GM20000 (cell line): ENCODE measurements at regions not wholly inside any gene's neighbourhood (a gene's known extent, or its start where the extent isn't known, plus 50 kb on each side); places are given as distances from the start of the nearest gene placed in this dataset.
"Not testable (repeated sequence)": the region's sequence is repeated elsewhere in the genome, so short reads cannot be mapped to it uniquely, and the experiment has no call there.

Source experiments
- DNase-seq: peaks from one replicate; pipeline ENCODE4 v3.0.0; 2012; ENCODE audit warnings: low spot score
- TF ChIP-seq, protein P1 (sequence below): IDR thresholded peaks from 2 replicates; pipeline ENCODE4 v1.5.1; 2012; ENCODE audit warnings: mild to moderate bottlenecking, control low read depth; ENCODE audit errors: extremely low read depth, missing control alignments

DNA sequence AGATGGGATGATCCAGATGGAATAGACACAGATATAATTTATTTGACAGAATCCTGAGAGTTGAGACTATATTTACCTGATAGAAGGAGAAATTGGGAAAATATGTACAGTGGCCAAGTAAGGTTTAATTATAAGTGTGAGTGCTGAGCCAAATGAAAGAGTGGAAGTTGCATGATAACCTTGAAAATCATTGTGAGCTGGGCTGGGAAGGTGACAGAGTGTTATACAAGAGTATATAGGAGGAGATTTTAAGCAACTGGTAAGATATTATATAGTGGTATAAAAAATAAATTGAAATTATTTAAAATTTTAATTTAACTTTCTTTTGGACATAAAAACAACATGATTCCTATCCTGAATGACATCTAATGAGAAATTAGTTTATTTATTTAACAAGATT, 340.8 kb downstream of the NUP35 start:
- DNase-seq = no peak

DNA sequence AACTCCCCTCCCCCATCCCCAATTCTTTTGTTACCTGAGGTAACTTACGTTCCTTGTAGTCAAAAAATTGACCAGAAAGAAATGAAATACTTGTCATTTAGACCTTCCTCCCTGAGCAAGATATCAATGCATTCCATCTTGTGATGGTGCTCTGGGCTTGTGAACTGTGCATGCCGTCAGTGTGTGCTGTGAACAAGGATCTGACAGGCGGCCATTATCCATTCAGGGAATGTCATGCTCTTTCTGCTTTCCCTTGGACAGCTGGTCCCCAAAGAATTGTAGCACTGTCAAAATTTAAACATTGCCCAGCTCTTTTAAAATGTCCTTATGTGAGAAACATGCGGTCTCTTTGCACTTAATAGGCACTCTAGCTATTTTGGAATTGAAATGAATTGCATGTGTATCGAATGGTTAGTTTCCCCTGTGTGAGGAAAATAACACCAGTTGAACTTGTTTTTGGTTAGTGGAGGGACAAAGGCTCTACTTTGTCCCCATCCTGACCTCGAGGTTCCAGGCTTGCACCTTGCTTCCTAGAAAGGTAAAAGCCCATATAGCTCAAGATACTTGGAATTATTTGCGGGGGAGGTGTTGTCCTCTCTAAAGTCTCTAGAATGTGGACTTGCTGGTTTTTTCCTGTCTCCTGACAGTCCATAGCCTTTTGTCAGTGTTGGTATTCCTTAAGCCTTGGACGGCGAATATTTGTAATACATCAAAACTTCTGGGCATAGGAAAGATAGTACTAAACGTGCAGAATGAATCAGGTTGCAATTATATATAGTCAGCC, 350.9 kb downstream of the NUP35 start:
- DNase-seq = no peak
- TF ChIP-seq, protein P1, sequence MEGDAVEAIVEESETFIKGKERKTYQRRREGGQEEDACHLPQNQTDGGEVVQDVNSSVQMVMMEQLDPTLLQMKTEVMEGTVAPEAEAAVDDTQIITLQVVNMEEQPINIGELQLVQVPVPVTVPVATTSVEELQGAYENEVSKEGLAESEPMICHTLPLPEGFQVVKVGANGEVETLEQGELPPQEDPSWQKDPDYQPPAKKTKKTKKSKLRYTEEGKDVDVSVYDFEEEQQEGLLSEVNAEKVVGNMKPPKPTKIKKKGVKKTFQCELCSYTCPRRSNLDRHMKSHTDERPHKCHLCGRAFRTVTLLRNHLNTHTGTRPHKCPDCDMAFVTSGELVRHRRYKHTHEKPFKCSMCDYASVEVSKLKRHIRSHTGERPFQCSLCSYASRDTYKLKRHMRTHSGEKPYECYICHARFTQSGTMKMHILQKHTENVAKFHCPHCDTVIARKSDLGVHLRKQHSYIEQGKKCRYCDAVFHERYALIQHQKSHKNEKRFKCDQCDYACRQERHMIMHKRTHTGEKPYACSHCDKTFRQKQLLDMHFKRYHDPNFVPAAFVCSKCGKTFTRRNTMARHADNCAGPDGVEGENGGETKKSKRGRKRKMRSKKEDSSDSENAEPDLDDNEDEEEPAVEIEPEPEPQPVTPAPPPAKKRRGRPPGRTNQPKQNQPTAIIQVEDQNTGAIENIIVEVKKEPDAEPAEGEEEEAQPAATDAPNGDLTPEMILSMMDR = no peak

More for the DNA sequence above, 340.8 kb downstream of the NUP35 start:
- TF ChIP-seq, protein P1 = no peak

DNA sequence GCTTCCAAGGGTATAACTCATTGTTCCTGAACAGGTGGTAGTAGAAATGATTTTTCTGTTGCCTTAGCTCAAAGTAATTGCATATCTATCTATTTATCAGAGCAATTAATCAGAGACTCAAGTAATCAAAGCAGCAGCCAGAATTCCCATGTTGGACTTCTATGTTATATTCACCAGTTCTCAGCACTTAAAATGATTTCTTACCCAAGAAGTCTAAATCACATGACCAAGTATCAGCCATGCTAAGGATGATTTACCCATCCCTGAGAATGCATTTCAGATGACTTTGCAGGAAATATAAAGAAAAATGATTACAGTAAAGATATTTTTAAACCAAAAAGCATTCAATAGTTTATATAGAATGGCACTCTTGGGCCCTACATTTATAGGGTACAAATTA, 352.2 kb downstream of the NUP35 start:
- no peak for DNase-seq
- TF ChIP-seq, protein P1 = no peak

DNA sequence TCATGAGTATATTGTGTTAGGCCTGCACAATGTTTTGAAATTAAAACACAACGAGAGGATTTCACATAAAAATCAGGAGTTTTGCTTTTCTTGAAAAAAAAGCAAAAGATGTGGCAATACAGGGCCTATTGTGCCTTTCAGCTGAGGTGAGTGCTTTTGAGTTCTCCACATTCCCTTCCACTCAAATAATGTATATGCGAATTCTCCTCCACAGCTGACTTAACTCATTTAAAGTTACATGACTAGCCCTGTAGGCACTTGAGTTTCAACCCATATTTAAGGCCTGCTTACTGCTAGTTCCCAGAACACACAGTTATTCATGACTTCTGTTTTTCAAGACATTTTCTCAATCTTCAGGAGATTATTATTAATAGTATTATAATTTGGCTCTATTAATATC, 353.1 kb downstream of the NUP35 start:
- TF ChIP-seq, protein P1 = no peak
- no peak for DNase-seq

DNA sequence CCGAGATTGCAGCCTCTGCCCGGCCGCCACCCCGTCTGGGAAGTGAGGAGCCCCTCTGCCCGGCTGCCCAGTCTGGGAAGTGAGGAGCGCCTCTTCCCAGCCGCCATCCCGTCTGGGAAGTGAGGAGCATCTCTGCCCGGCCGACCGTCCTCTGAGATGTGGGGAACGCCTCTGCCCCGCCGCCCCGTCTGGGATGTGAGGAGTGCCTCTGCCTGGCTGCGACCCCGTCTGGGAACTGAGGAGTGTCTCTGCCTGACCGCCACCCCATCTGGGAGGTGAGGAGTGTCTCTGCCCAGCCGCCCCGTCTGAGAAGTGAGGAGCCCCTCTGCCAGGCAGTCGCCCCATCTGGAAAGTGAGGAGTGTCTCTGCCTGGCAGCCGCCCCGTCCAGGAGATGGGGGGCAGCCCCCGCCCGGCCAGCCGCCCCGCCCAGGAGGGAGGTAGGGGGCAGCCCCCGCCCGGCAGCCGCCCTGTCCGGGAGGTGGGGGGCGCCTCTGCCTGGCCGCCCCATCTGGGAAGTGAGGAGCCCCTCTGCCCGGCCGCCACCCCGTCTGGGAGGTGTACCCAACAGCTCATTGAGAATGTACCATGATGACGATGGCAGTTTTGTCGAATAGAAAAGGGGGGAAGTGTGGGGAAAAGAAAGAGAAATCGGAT, 354.8 kb downstream of the NUP35 start:
- not testable (repeated sequence) for DNase-seq

DNA sequence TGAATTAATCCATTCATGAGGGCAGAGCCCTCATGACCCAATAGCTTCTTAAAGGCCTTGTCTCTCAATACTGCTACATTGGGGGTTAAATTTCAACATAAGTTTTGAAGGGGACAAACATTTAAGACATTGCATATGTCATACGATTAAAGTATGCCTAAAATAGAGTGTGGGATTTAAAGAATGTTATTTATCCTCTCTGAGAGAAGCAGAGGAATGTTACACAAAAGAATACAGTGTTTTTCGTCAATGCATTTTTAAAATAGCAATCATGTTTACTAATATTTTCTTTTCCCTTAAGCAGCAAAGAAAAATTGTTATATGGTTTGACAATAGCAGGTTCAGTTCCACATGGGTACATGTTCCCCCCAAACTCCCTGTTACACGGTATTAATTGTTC, 363.1 kb downstream of the NUP35 start:
- TF ChIP-seq, protein P1 = no peak
- no peak for DNase-seq

DNA sequence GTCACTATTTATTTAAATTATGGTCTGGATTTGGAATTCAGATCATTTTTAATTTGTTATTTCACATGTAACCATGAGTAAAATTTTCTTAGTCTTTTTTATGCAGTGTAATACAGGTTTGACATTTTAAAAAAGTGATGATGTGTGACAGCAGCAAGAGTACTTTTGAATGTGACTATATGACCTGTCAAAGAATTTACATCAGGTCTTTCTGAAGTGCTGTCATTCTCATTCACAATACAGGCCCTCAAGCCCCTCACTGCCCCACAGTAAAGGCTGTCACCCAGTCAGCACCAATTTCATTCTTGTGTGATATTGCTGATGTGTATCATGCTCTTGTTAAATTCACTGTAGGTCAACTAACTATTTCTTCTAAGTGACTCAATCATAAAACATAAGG, 364.2 kb downstream of the NUP35 start:
- TF ChIP-seq, protein P1 = no peak
- no peak for DNase-seq
